Hepatocyte (in vitro differentiated cells): ENCODE measurements at regions not wholly inside any gene's neighbourhood (a gene's known extent, or its start where the extent isn't known, plus 50 kb on each side); places are given as distances from the start of the nearest gene placed in this dataset.

ENCODE experiments used
- EZH2phosphoT487 ChIP-seq: fragments of 200-600 bp; sonication (generic); IDR thresholded peaks from one replicate; pipeline ENCODE4 v1.6.1; 2018; ENCODE audit warnings: antibody characterized with exemption, mild to moderate bottlenecking, low read depth, moderate library complexity; ENCODE audit not compliant: unreplicated experiment, severe bottlenecking
- TF ChIP-seq, protein P1 (sequence below): fragments of 200-600 bp; sonication (generic); IDR thresholded peaks from 2 replicates; pipeline ENCODE4 v1.5.1; 2016; ENCODE audit warnings: antibody characterized with exemption, mild to moderate bottlenecking; ENCODE audit not compliant: poor library complexity

DNA sequence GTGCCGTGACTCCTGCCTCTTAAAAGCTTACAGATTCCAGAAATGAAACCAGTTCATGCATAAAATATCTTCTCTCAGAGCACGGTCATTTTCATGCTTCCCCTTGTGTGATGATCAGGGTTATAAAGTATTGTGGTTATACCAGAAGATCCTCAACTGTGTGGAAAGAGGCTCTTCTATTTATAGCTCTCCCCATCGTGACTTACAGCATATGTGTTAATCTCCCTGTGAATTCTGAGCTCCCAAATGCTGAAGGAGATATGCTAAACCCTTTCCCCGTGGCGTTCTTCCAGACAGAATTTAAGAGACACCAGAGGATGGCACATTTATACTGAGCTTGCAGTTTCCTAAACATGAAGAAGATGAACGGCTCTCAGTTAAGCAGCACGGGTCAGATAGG lies 158.8 kb downstream of the CDH26 start:
- TF ChIP-seq, protein P1, sequence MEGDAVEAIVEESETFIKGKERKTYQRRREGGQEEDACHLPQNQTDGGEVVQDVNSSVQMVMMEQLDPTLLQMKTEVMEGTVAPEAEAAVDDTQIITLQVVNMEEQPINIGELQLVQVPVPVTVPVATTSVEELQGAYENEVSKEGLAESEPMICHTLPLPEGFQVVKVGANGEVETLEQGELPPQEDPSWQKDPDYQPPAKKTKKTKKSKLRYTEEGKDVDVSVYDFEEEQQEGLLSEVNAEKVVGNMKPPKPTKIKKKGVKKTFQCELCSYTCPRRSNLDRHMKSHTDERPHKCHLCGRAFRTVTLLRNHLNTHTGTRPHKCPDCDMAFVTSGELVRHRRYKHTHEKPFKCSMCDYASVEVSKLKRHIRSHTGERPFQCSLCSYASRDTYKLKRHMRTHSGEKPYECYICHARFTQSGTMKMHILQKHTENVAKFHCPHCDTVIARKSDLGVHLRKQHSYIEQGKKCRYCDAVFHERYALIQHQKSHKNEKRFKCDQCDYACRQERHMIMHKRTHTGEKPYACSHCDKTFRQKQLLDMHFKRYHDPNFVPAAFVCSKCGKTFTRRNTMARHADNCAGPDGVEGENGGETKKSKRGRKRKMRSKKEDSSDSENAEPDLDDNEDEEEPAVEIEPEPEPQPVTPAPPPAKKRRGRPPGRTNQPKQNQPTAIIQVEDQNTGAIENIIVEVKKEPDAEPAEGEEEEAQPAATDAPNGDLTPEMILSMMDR: no peak
- TF ChIP-seq EZH2phosphoT487: no peak
